ENCODE measurements at regions not wholly inside any gene's neighbourhood (a gene's known extent, or its start where the extent isn't known, plus 50 kb on each side); places are given as distances from the start of the nearest gene placed in this dataset.

DNA sequence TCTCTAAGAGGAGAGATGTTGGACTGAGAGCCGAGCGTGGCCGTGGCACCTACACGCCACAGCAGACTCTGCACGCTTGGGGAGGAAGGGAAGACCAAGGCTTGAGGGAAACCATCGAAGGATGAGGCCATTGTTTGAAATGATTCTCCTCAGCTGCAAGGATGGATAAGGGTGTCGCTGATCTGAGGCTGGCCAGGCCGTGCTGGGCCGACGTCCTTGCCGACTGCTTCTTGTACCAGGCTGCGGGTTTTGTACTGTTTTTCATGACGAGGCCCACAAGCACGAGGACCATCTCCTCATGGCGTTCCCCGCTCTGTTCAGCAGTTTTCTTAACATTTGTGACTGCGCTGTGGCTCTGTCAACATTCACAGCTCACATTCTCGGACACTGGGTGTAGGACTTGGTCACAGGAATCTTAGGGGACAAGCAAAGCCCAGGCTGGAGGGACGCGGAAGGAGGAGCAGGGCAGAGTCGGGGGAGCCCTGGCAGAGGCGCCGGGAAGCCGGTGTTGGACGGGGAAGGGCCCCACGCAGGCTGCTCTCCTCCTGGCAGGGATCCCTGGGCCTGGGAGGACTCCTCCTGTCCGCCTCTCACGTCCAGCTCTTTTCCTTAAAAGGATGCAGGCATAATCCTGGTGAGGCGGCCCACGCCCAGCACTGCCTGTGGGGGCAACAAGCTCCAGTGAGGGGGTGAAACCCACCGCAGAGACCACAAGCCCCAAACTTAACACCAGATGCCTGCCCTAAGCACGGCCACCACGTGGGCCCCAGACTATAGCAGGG, 259.0 kb upstream of the SALL3 start:
- TF ChIP-seq CTCF (IDR thresholded peaks at IDR 0.05) = no peak
- no peak for TF ChIP-seq POLR2AphosphoS5 (IDR thresholded peaks at IDR 0.05)
- TF ChIP-seq EP300 (IDR thresholded peaks at IDR 0.05) = no peak
- no peak for TF ChIP-seq POLR2A (IDR thresholded peaks at IDR 0.05)
- H3K27ac ChIP-seq = no peak overlapping the region

GRCh38 chr18:78721238-78721875, 258.3 kb upstream of the SALL3 start:
- no peaks in the 10 kb centered on the region for H3K27me3 ChIP-seq
- intact Hi-C loops (cut with DNase I) = no loop called here
- peak; percentile 50 for DNase-seq
- no peak overlapping the region for H3K27ac ChIP-seq
- WGBS, 2 donors = 21 to 39% methylated on average over 22 of the region's 22 CpGs
- no peak for TF ChIP-seq EP300 (IDR thresholded peaks at IDR 0.05)
- no peak for TF ChIP-seq POLR2A (IDR thresholded peaks at IDR 0.05)
- TF ChIP-seq POLR2AphosphoS5 (IDR thresholded peaks at IDR 0.05) = no peak
- TF ChIP-seq CTCF (IDR thresholded peaks at IDR 0.05) = no peak
- no peak overlapping the region for H3K4me3 ChIP-seq
- H3K9me3 ChIP-seq = no peaks in the 10 kb centered on the region
- peaks cover 0 to 14% (median 12%) of the 10 kb centered on the region in 4 donors for H3K4me1 ChIP-seq
- no peaks in the 10 kb centered on the region for H3K36me3 ChIP-seq

More for the DNA sequence above, 259.0 kb upstream of the SALL3 start:
- Histone ChIP-seq H3K4me3 (no peak overlapping the region), H3K9me3 (no peaks in the 10 kb centered on the region), H3K27me3 (no peaks in the 10 kb centered on the region), H3K36me3 (no peaks in the 10 kb centered on the region), H3K4me1 (peaks cover 0 to 14% (median 12%) of the 10 kb centered on the region in 4 donors)
- intact Hi-C loops (cut with DNase I) = no loop called here
- peak; percentile 70 for DNase-seq
- WGBS, 2 donors = 77 to 84% methylated on average over 33 of the region's 33 CpGs

DNA sequence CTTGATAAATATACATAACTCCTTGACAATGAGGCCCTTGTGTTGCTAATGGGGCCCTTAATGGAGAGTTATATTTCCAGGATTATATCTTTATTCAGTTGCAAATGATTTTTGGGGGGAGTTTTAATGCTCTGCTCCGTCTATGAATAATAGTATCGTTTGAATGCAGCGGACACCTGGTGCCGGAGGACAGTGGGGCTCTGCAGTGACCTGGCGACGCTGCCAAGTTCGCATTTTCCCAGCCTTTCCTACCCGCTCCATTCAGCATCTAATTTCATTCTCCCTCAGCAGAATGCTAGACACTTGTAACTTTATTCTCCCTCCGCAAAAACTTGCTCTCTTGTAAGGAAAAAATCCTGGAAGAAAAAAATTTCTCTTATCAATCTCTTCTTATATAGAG, 257.6 kb upstream of the SALL3 start:
- WGBS, 2 donors = 47 to 52% methylated on average over 9 of the region's 9 CpGs
- H3K36me3 ChIP-seq = no peaks in the 10 kb centered on the region
- DNase-seq = peak; percentile 2

DNA sequence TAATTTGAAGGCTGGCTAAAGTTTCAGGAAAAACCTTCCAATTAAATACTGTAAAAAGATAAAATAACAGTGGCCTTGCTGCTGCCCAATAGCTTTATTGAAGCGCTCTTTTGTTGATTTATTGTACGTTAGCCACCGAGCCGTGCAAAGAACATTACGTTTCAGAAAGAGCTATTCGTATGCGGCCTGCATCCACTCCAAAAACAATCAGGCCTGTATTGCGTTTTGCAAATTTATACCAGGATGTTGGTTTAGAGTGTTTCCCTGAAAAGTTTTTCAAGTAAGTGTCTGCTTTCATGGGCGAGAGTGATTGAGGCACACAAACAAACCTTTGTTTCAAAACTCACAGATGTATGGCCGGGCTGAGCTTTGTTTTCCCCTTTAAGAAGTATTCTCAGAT, 257.2 kb upstream of the SALL3 start:
- peak; percentile 6 for DNase-seq
- no peak for TF ChIP-seq EP300 (IDR thresholded peaks at IDR 0.05)
- no peak for TF ChIP-seq POLR2A (IDR thresholded peaks at IDR 0.05)
- TF ChIP-seq POLR2AphosphoS5 (IDR thresholded peaks at IDR 0.05) = no peak
- TF ChIP-seq CTCF (IDR thresholded peaks at IDR 0.05) = no peak
- no peak overlapping the region for H3K27ac ChIP-seq
- H3K9me3 ChIP-seq = no peaks in the 10 kb centered on the region
- no peak overlapping the region for H3K4me3 ChIP-seq
- 38 to 43% methylated on average over 10 of the region's 10 CpGs for WGBS, 2 donors
- intact Hi-C loops (cut with DNase I) = no loop called here
- H3K4me1 ChIP-seq = peaks cover 0 to 14% (median 12%) of the 10 kb centered on the region in 4 donors
- H3K27me3 ChIP-seq = no peaks in the 10 kb centered on the region
- no peaks in the 10 kb centered on the region for H3K36me3 ChIP-seq

More for the DNA sequence above, 257.6 kb upstream of the SALL3 start:
- intact Hi-C loops (cut with DNase I) = no loop called here
- Histone ChIP-seq H3K4me3 (no peak overlapping the region), H3K4me1 (peaks cover 0 to 14% (median 12%) of the 10 kb centered on the region in 4 donors), H3K9me3 (no peaks in the 10 kb centered on the region), H3K27me3 (no peaks in the 10 kb centered on the region), H3K27ac (no peak overlapping the region)
- TF ChIP-seq CTCF (IDR thresholded peaks at IDR 0.05) (no peak), POLR2A (IDR thresholded peaks at IDR 0.05) (no peak), EP300 (IDR thresholded peaks at IDR 0.05) (no peak), POLR2AphosphoS5 (IDR thresholded peaks at IDR 0.05) (no peak)

Data from sigmoid colon (tissue), 6 donors.